HT-29 (cell line): ENCODE measurements at regions not wholly inside any gene's neighbourhood (a gene's known extent, or its start where the extent isn't known, plus 50 kb on each side); places are given as distances from the start of the nearest gene placed in this dataset.
"Not testable (repeated sequence)": the region's sequence is repeated elsewhere in the genome, so short reads cannot be mapped to it uniquely, and the experiment has no call there.

Experiments used
- DNase-seq: peaks from one replicate; pipeline ENCODE4 v3.0.0-alpha.2; 2015; ENCODE audit warnings: low spot score

- no peak for DNase-seq
Observed at GRCh38 chr16:10314317-10314716, 71.5 kb upstream of the ATF7IP2 start.

DNA sequence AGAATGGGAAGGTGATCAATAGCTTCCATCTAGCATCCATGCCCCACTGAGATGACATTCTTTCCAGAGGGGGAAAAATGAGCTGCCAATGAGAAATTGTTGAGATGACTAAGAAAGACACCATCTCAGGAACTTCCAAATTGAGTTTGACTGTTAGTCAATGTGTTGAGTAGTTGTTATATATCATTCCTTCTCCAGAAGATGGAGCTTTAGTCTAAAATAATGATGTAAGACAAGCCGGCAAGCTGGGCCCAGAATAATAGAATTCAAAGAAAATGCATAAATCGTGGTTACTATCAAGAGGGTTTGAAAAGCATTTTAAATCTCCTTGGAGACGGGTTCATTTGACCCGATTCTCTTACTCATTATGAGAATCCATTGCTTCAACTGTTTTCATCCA is 71.0 kb upstream of the ATF7IP2 start:
- no peak for DNase-seq

DNA sequence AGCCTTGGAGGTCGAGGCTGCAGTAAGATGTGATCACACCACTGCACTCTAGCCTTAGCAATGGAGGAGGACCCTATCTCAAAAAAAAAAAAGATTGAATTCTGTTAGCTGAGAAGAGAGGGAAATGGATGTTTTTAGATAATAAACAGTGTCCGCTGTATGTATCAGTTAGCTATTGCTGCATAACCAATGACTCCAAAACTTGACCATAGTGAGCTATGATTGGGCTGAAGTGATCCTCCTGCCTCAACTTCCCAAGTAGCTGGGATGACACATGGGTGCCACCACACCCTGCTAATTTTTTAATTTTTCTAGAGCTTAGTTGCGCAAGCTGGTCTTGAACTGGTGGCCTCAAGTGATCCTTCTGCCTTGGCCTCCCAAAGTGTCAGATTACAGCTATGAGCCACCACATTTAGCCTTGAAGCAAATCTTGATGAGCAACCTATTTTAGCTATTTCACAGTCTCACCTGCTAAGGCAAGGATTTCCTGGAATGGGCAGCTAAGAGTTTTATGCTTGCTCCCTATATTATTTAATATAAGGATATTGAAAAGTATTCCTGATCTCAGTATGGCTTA is 68.3 kb upstream of the ATF7IP2 start:
- no peak for DNase-seq

DNA sequence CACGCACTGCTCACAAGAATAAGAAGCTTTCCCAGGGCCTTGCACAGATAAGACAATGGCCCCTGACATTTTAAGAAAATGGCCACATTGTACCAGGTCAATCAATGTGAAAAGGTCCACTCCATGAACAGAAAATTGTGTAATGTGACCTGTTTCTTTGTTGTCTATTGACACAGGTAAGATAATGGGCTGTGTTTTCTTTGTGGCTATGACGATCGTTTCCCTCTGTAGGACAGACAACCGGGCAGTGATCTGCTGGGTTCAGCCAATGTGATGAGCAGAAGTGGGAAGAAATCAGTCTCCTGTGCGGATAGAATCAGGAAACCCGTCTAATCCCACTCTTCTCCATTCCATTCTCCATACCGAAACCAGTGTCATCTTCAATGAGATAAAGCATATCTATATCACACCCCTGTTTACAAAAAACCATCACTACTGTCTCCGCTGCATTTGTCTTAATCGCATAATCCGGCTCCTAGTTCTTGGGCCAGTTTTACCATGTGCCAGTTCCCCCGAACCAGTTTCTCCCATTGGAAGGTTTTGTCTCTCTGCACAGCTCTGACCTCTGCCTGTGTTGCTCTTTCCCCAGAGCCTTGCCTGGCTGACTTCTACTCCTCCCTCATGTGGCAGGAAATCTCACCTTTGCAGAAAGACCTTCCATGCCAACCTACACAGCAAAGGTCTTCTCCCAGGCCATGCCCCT is 66.9 kb upstream of the ATF7IP2 start:
- DNase-seq = no peak

- DNase-seq = no peak
Observed at GRCh38 chr16:10321407-10322387, 64.2 kb upstream of the ATF7IP2 start.

DNA sequence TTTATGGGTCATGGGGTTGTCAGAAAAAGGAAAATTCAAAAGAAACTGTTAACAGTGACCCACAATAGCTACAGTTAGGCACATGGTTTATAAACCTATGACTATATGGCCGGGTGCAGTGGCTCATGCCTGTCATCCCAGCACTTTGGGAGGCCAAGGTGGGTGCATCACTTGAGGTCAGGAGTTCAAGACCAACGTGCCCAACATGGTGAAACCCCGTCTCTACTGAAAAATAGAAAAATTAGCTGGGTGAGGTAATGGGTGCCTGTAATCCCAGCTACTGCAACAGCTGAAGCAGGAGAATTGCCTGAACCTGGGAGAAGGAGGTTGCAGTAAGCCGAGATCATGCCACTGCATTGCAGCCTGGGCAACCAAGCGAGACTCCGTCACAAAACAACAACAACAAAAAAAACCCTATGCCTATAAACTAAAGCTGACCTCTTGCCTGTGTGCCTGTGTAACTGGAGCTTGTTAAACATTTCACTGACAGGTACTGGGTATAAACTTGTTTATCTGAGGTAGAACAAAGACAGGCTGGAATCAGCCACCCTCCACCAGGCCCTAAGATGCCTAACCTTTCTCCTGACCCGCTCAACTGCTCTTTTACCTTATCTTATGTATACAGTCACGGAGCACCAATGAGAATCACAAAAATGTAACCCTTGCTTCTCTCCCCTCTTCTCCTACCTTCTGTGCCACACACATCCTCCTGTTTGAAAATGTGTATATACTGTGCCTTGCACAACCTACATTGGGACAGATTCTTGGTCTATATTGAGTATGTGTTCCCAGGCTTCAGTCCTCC is 62.9 kb upstream of the ATF7IP2 start:
- no peak for DNase-seq

- no peak for DNase-seq
Observed at GRCh38 chr16:10323528-10323869, 62.4 kb upstream of the ATF7IP2 start.

DNA sequence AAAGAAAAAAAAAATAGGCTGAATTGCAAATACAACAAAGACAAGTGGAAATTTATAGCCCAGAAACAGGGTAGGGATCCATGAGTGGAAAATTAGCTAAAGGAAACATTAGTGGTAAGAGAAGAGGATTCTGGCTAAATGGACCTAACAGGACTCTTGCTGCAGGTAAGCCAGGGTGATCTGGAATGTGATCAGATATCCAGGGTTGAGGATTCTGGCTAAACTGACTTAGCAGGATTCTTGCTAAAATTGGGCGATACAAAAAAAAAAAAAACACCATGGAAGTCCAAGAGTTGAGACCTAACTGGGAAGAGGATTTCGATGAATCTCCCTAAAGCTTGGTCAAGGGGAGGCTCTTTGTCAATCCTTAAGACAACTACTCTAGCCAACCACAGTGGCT is 61.7 kb upstream of the ATF7IP2 start:
- DNase-seq = no peak

- no peak for DNase-seq
Observed at GRCh38 chr16:10325783-10326543, 59.9 kb upstream of the ATF7IP2 start.

DNA sequence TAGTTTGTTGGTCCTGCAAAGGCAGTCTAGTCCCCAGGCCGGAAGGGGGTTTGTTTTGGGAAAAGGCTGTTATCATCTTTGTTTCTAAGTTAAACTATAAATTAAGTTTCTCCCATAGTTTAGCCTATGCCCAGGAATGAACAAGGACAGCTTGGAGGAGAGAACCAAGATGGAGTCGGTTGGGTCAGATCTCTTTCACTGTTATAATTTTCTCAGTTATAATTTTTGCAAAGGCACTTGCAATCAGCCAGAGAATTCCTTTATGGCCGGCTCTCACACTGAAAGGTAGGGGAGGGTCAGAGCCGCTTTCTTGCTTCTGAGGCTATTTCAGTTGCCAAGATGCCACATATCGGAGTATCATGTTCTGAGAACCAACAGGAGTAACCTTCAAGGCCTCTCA is 59.2 kb upstream of the ATF7IP2 start:
- no peak for DNase-seq

- not testable (repeated sequence) for DNase-seq
Observed at GRCh38 chr16:10328291-10328690, 57.6 kb upstream of the ATF7IP2 start.

DNA sequence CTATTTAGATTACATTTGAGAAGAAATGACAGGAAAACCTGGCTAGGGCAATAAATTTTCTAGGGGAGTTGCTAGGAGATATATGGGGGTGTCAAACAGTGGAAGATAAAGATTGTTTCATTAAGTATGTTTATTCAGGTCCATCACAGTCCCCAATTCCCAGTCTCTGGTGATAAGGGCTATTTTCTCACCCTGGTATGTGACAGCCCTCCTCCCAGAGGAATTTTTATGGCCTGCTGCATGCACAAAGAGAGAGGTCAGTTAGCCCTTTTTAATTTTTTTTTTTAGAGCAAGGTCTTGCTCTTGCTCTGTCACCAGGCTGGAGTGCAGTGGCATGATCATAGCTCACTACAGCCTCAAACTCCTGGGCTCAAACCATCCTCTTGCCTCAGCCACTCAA is 53.6 kb upstream of the ATF7IP2 start:
- no peak for DNase-seq

- DNase-seq = no peak
Observed at GRCh38 chr16:10332775-10333174, 53.1 kb upstream of the ATF7IP2 start.

DNA sequence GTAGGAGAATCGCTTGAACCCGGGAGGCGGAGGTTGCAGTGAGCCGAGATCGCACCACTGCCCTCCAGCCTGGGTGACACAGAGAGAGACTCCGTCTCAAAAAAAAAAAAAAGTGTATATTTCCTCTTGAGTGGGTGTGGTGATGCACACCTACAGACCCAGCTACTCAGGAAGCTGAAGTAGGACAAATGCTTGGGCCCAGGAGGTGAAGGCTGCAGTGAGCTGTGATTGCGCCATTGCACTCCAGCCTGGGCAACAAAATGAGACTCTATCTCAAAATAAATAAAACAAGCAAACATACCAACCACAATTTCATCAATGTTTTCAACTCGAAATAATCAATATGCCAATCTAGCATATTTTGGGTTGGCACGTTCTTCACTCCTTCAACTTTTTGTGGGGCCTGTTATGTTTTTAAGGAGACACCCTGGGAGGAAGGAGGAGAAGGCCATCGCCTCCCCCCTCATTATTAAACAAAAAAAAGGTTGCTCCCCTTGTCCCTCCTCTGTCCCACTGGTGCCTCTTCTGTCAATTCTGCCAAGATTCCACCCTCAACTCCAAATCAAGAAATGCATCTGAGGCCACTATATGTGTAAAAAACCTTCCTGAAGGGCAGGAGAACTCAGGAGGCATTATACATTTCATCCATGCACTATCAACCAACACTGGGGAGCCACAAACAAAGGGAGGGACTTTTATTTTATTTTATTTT is 52.4 kb upstream of the ATF7IP2 start:
- DNase-seq = no peak

GRCh38 chr16:10335681-10336080 is 50.2 kb upstream of the ATF7IP2 start:
- no peak for DNase-seq
